Neuronal stem cell (in vitro differentiated cells): ENCODE measurements at regions not wholly inside any gene's neighbourhood (a gene's known extent, or its start where the extent isn't known, plus 50 kb on each side); places are given as distances from the start of the nearest gene placed in this dataset.

Experiments used
- DNase-seq: peaks from one replicate; pipeline ENCODE4 v3.0.0-alpha.2; 2013; ENCODE audit warnings: low spot score
- H2AFZ ChIP-seq: one replicate; pipeline ENCODE4 v1.6.1; 2013; ENCODE audit warnings: mild to moderate bottlenecking, low read length, inconsistent platforms
- H2AK5ac ChIP-seq: 2 replicates; pipeline ENCODE4 v1.6.1; 2013; ENCODE audit warnings: low read depth, mild to moderate bottlenecking, inconsistent platforms, low read length, moderate library complexity, mixed read lengths
- H2BK120ac ChIP-seq: 2 replicates; pipeline ENCODE4 v1.6.1; 2013; ENCODE audit warnings: low read depth, mild to moderate bottlenecking, inconsistent platforms, low read length, moderate library complexity, mixed read lengths
- H2BK12ac ChIP-seq: one replicate; pipeline ENCODE4 v1.6.1; 2013; ENCODE audit warnings: low read length, inconsistent platforms
- H2BK15ac ChIP-seq: 2 replicates; pipeline ENCODE4 v1.6.1; 2013; ENCODE audit warnings: mild to moderate bottlenecking, low read length, inconsistent platforms, mixed read lengths
- H2BK5ac ChIP-seq: one replicate; pipeline ENCODE4 v1.6.1; 2013; ENCODE audit warnings: inconsistent platforms, mild to moderate bottlenecking, low read length, moderate library complexity
- H3K14ac ChIP-seq: one replicate; pipeline ENCODE4 v1.6.1; 2013; ENCODE audit warnings: low read length, inconsistent platforms
- H3K18ac ChIP-seq: 2 replicates; pipeline ENCODE4 v1.6.1; 2013; ENCODE audit warnings: low read length, inconsistent platforms
- H3K23ac ChIP-seq: 2 replicates; pipeline ENCODE4 v1.6.1; 2013; ENCODE audit warnings: low read depth, mild to moderate bottlenecking, mixed read lengths, low read length, inconsistent platforms; ENCODE audit not compliant: poor library complexity
- H3K27ac ChIP-seq: replicated peaks from 3 replicates; pipeline ENCODE4 v1.5.1; 2013; ENCODE audit warnings: low read length, inconsistent platforms
- H3K27me3 ChIP-seq, 3 experiments: 2 replicates each; pipeline ENCODE4 v1.6.1; 2013; ENCODE audit warnings: low read length in 3 of 3, mild to moderate bottlenecking in 2 of 3, inconsistent platforms in 1 of 3, low read depth in 1 of 3, mixed read lengths in 1 of 3, moderate library complexity in 1 of 3; ENCODE audit not compliant: control insufficient read depth in 3 of 3, insufficient read depth in 3 of 3
- H3K36me3 ChIP-seq, 2 donors: replicated peaks in 1 of 2; 2 replicates each; pipeline ENCODE4 v1.6.1; 2013; ENCODE audit warnings: low read length in 2 of 2; ENCODE audit not compliant: control insufficient read depth in 2 of 2, insufficient read depth in 2 of 2
- H3K4ac ChIP-seq: 2 replicates; pipeline ENCODE4 v1.6.1; 2013; ENCODE audit warnings: inconsistent platforms, mild to moderate bottlenecking, low read length, moderate library complexity
- H3K4me1 ChIP-seq, 2 donors: 1 replicate in 1 of 2; 2 replicates in 1 of 2; pipeline ENCODE4 v1.6.1; 2013; ENCODE audit warnings: low read length in 2 of 2, low read depth in 1 of 2; ENCODE audit not compliant: control insufficient read depth in 2 of 2, insufficient read depth in 1 of 2
- H3K4me2 ChIP-seq: one replicate; pipeline ENCODE4 v1.6.1; 2013; ENCODE audit warnings: mild to moderate bottlenecking, low read length, inconsistent platforms; ENCODE audit not compliant: insufficient read depth, poor library complexity, severe bottlenecking
- H3K4me3 ChIP-seq, 2 donors: 2 replicates each; pipeline ENCODE4 v1.5.1; 2013; ENCODE audit warnings: low read length in 2 of 2, mild to moderate bottlenecking in 2 of 2, inconsistent platforms in 1 of 2, moderate library complexity in 1 of 2
- H3K79me1 ChIP-seq: one replicate; pipeline ENCODE4 v1.6.1; 2013; ENCODE audit warnings: low read depth, mild to moderate bottlenecking, inconsistent platforms, low read length, moderate library complexity
- H3K9ac ChIP-seq: one replicate; pipeline ENCODE4 v1.6.1; 2013; ENCODE audit warnings: mild to moderate bottlenecking, low read depth, low read length, inconsistent platforms; ENCODE audit not compliant: poor library complexity
- H3K9me3 ChIP-seq, 2 donors: replicated peaks in 1 of 2; 2 replicates each; pipeline versions ENCODE3 to v1.6.1; 2013; ENCODE audit warnings: low read length in 2 of 2, mild to moderate bottlenecking in 2 of 2, inconsistent platforms in 1 of 2, low read depth in 1 of 2, mixed read lengths in 1 of 2, moderate library complexity in 1 of 2; ENCODE audit not compliant: control insufficient read depth in 2 of 2, insufficient read depth in 1 of 2
- H4K8ac ChIP-seq: one replicate; pipeline ENCODE4 v1.6.1; 2013; ENCODE audit warnings: low read depth, mild to moderate bottlenecking, inconsistent platforms, low read length, moderate library complexity
- H4K91ac ChIP-seq: one replicate; pipeline ENCODE4 v1.6.1; 2013; ENCODE audit warnings: low read length, low read depth, mild to moderate bottlenecking, inconsistent platforms; ENCODE audit not compliant: poor library complexity
- WGBS, 2 donors: extraction: QIAGEN DNeasy Blood & Tissue Kit; methylation state at CpG; one replicate each; pipeline ENCODE4 v1.1.7; 2013; ENCODE audit warnings: missing lambda C conversion rate in 2 of 2, mixed read lengths in 1 of 2; ENCODE audit not compliant: insufficient read length in 2 of 2, insufficient replicate concordance in 1 of 2; ENCODE audit errors: extremely low coverage in 2 of 2; 5-methylcytosine and 5-hydroxymethylcytosine counted together

DNA sequence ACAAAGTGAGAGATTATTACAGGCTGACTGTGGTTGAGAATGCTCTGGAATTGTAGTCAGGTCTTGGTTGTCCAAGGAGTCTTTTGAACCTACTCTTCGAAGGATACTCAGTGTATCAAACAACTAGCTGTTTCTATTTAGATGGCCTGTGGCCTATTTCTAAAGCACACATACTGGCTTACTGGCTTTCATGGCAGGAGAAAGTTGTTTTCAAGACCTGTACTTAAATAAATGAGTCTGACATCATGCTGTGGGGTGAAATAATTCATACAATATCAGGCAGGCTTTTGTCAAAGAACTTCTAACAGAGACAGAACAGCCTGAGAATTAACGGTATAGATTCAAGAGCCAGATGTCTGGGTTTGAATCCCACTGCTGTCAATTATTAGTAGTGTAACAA, 316.7 kb upstream of the SEMA6D start:
- no peak for DNase-seq
- no CpG with 5 or more reads among the region's 2 CpGs for WGBS, 2 donors
- no peak overlapping the region for H3K27ac ChIP-seq
- H4K8ac ChIP-seq: no peak overlapping the region
- no peak overlapping the region for H2BK15ac ChIP-seq
- no peak overlapping the region for H3K4me2 ChIP-seq
- H3K23ac ChIP-seq: no peak overlapping the region
- no peaks in the 10 kb centered on the region for H3K27me3 ChIP-seq
- H3K4ac ChIP-seq: no peak overlapping the region
- H2BK12ac ChIP-seq: no peak overlapping the region
- no peak overlapping the region for H2AK5ac ChIP-seq
- H4K91ac ChIP-seq: no peak overlapping the region
- H3K14ac ChIP-seq: no peak overlapping the region
- peaks cover 0 to 3% of the 10 kb centered on the region in 2 donors for H3K4me1 ChIP-seq
- H3K9me3 ChIP-seq: no peaks in the 10 kb centered on the region
- no peaks in the 10 kb centered on the region for H3K36me3 ChIP-seq
- H3K9ac ChIP-seq: no peak overlapping the region
- H2BK120ac ChIP-seq: no peak overlapping the region
- H2BK5ac ChIP-seq: no peak overlapping the region
- no peak overlapping the region for H2AFZ ChIP-seq
- no peak overlapping the region for H3K18ac ChIP-seq
- no peaks in the 10 kb centered on the region for H3K79me1 ChIP-seq
- H3K4me3 ChIP-seq: no peak overlapping the region

DNA sequence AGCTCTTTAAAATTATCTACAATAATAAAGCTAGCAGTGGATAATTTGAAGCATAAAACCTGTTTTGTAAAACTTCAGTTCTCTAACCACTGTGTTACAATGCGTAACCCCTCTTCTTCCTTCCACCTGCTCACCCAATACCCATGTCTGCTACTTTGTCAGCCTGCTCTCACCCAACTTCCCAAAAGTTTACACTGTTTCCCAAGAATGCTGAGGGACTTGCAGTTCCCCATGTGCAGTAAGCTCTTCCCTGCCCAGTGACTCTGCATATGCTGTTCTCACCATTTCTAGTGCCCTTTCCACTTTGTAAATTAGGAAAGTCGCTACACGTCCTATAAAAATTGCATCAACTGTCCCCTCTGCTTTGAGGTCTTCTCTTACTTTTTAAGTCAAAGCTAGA, 315.9 kb upstream of the SEMA6D start:
- Histone ChIP-seq H3K27me3 (no peaks in the 10 kb centered on the region), H2BK12ac (no peak overlapping the region), H4K8ac (no peak overlapping the region), H3K14ac (no peak overlapping the region), H2AFZ (no peak overlapping the region), H2BK15ac (no peak overlapping the region), H3K9ac (no peak overlapping the region), H3K18ac (no peak overlapping the region), H3K4me3 (no peak overlapping the region), H3K4ac (no peak overlapping the region), H2AK5ac (no peak overlapping the region), H3K4me2 (no peak overlapping the region), H3K36me3 (no peaks in the 10 kb centered on the region), H2BK5ac (no peak overlapping the region), H2BK120ac (no peak overlapping the region), H3K79me1 (no peaks in the 10 kb centered on the region), H3K4me1 (peaks cover 0 to 3% of the 10 kb centered on the region in 2 donors), H3K9me3 (no peaks in the 10 kb centered on the region), H4K91ac (no peak overlapping the region), H3K27ac (no peak overlapping the region), H3K23ac (no peak overlapping the region)
- WGBS, 2 donors: no CpG with 5 or more reads among the region's 3 CpGs
- no peak for DNase-seq

DNA sequence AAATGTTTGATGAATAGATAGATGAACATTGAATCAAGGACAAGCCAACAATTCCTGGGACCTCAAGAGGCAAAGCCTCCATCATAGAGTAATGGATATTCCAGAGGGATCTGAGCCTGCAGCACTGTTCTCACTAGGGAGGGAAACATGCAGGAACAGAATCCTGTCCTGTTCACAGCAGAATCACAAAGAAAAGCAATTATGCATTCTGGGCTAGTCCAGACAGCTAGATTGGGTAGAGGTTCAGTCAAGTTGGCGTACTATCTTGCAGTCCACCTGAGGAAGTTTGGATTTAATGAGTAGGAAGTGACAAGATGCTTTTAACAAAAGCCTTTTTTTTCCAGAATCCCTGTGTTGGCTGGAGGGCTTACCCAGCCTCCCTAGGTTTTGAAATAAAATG, 314.5 kb upstream of the SEMA6D start:
- H3K14ac ChIP-seq: no peak overlapping the region
- peaks cover 0 to 3% of the 10 kb centered on the region in 2 donors for H3K4me1 ChIP-seq
- H3K36me3 ChIP-seq: no peaks in the 10 kb centered on the region
- H3K27me3 ChIP-seq: no peaks in the 10 kb centered on the region
- H3K4me2 ChIP-seq: no peak overlapping the region
- no CpG with 5 or more reads among the region's 1 CpG for WGBS, 2 donors
- H3K4ac ChIP-seq: no peak overlapping the region
- no peaks in the 10 kb centered on the region for H3K9me3 ChIP-seq
- no peak overlapping the region for H3K27ac ChIP-seq
- H3K4me3 ChIP-seq: no peak overlapping the region
- no peak overlapping the region for H2BK120ac ChIP-seq
- no peak overlapping the region for H2AFZ ChIP-seq
- H3K18ac ChIP-seq: no peak overlapping the region
- no peak for DNase-seq
- no peak overlapping the region for H2AK5ac ChIP-seq
- H2BK12ac ChIP-seq: no peak overlapping the region
- no peak overlapping the region for H3K9ac ChIP-seq
- H3K23ac ChIP-seq: no peak overlapping the region
- H3K79me1 ChIP-seq: no peaks in the 10 kb centered on the region
- no peak overlapping the region for H4K91ac ChIP-seq
- no peak overlapping the region for H4K8ac ChIP-seq
- no peak overlapping the region for H2BK15ac ChIP-seq
- no peak overlapping the region for H2BK5ac ChIP-seq

DNA sequence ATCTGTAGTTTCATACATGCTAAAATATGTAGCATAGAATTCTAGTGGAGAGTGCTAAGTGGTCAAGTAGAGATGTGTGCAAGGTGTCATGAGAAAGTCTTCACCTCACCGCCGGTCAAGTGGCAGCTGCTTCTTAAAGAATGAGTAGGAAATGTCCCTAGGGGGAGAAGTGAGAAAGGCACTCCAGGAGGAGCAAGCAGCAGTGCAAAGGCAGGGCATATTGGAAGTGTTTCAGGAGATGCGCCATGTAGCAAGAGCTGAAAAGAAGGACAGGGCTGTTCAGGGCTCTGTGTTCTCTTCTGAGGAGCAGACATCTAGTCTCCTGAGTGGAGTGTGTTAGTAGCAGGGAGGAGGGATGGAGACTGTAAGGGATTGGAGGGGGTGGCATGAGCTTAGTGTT, 312.4 kb upstream of the SEMA6D start:
- Histone ChIP-seq H3K23ac (no peak overlapping the region), H3K4ac (no peak overlapping the region), H3K18ac (no peak overlapping the region), H2BK5ac (no peak overlapping the region), H3K4me1 (peaks cover 0 to 2% of the 10 kb centered on the region in 2 donors), H3K9me3 (no peaks in the 10 kb centered on the region), H3K27ac (no peak overlapping the region), H3K79me1 (no peaks in the 10 kb centered on the region), H2BK120ac (no peak overlapping the region), H4K8ac (no peak overlapping the region), H3K14ac (no peak overlapping the region), H2AK5ac (no peak overlapping the region), H3K4me2 (no peak overlapping the region), H3K9ac (no peak overlapping the region), H4K91ac (no peak overlapping the region), H2BK12ac (no peak overlapping the region), H2AFZ (no peak overlapping the region), H3K27me3 (no peaks in the 10 kb centered on the region), H2BK15ac (no peak overlapping the region), H3K4me3 (no peak overlapping the region), H3K36me3 (no peaks in the 10 kb centered on the region)
- WGBS, 2 donors: no CpG with 5 or more reads among the region's 3 CpGs
- DNase-seq: no peak
